ENCODE measurements at regions not wholly inside any gene's neighbourhood (a gene's known extent, or its start where the extent isn't known, plus 50 kb on each side); places are given as distances from the start of the nearest gene placed in this dataset.

DNA sequence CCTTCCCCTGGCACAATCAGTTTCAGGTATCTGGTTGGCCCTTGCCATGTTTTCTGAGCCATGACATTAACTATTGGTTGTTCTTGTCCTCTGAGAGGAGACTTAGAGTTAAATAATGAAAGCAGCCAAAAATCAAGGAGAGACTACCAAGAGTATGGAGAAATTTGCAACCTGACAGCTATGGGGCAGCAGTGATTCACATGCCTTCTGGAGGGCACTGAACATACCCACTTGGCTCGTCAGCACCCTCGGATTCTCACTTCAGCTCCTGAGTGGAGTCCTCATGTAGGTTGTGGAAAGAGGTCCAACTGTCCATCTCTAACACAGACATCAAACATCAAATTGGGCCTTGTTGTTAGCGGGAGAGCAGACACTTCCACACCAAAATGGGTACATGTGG, 265.6 kb downstream of the EBLN2 start:
- H3K4me3 ChIP-seq = no peak overlapping the region
- H3K4me1 ChIP-seq = no peaks in the 10 kb centered on the region
- H3K9me3 ChIP-seq = peaks cover 0 to 11% (median 0%) of the 10 kb centered on the region in 12 donors
- DNase-seq = no peak
- intact Hi-C loops (cut with DNase I) = no loop called here
- H3K27me3 ChIP-seq = no peaks in the 10 kb centered on the region
- no peaks in the 10 kb centered on the region for H3K36me3 ChIP-seq
- 62 to 70% (median 63%) methylated on average over 3 of the region's 3 CpGs for WGBS, 4 donors
- ATAC-seq = no peak
- TF ChIP-seq, protein P1, sequence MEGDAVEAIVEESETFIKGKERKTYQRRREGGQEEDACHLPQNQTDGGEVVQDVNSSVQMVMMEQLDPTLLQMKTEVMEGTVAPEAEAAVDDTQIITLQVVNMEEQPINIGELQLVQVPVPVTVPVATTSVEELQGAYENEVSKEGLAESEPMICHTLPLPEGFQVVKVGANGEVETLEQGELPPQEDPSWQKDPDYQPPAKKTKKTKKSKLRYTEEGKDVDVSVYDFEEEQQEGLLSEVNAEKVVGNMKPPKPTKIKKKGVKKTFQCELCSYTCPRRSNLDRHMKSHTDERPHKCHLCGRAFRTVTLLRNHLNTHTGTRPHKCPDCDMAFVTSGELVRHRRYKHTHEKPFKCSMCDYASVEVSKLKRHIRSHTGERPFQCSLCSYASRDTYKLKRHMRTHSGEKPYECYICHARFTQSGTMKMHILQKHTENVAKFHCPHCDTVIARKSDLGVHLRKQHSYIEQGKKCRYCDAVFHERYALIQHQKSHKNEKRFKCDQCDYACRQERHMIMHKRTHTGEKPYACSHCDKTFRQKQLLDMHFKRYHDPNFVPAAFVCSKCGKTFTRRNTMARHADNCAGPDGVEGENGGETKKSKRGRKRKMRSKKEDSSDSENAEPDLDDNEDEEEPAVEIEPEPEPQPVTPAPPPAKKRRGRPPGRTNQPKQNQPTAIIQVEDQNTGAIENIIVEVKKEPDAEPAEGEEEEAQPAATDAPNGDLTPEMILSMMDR (IDR thresholded peaks at IDR 0.05) = peak in 2 of 12 donors; percentile 8 to 22
- no peak for TF ChIP-seq POLR2A (IDR thresholded peaks at IDR 0.05)
- no peak overlapping the region for H3K27ac ChIP-seq

Data from heart left ventricle (tissue), 16 donors.